ENCODE measurements at regions not wholly inside any gene's neighbourhood (a gene's known extent, or its start where the extent isn't known, plus 50 kb on each side); places are given as distances from the start of the nearest gene placed in this dataset.

DNA sequence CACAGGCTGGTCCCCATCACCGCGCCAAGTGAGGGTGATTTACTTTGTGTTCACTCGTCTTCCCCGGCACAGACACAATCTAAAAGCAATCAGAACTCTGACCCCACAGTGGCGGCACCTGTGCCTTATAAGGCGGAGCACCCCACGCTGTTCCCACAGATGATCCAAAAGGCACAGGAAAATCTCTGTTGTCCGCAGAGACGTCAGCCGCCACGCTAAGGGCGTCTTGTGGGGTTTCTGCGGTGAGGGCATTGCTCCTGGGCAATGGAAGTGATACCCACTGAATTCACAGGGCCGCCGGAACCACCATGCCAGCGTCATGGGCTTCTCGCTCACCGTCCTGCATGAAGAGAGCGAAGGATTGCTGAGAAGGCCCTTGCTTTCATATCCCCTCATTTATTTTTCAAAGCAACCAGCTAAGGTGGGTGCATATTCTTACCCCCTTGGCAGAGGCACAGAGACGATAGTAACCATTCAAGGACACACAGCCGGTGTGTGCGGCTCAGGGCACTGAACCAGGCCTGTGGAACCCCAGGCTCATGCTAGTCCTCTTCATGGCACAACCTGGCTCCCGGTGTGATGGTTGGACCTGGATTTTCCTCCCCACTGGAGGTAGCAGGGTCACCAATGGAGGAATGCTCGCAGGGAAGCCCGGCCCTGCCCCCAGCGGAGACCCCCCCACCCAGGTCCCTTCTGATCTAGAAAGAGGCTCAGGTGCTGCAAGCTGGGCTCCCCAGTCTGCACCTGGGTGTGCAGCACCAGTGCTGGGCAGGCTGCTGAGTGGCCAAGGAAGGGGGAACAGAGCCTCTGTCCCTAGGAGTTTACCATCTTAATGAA, 279.0 kb downstream of the TCERG1L start:
- Histone ChIP-seq H3K4me1 (ENCODE audit: low read length) (no peaks in the 10 kb centered on the region), H3K79me2 (ENCODE audit: low read length) (no peaks in the 10 kb centered on the region), H3K4me2 (ENCODE audit: low read length) (no peak overlapping the region), H3K36me3 (replicated peaks; ENCODE audit: low read depth, low read length) (no peaks in the 10 kb centered on the region), H3K27ac (ENCODE audit: low read length) (no peak overlapping the region), H4K20me1 (ENCODE audit: insufficient read depth, low read length) (no peaks in the 10 kb centered on the region), H3K27me3 (ENCODE audit: low read depth, low read length) (no peaks in the 10 kb centered on the region), H3K9me3 (ENCODE audit: insufficient read depth, low read length) (no peaks in the 10 kb centered on the region), H3K9ac (ENCODE audit: low read length) (no peak overlapping the region), H3K4me3 (ENCODE audit: low read length) (no peak overlapping the region), H2AFZ (ENCODE audit: low read depth, low read length) (no peak overlapping the region)
- TF ChIP-seq, protein P1, sequence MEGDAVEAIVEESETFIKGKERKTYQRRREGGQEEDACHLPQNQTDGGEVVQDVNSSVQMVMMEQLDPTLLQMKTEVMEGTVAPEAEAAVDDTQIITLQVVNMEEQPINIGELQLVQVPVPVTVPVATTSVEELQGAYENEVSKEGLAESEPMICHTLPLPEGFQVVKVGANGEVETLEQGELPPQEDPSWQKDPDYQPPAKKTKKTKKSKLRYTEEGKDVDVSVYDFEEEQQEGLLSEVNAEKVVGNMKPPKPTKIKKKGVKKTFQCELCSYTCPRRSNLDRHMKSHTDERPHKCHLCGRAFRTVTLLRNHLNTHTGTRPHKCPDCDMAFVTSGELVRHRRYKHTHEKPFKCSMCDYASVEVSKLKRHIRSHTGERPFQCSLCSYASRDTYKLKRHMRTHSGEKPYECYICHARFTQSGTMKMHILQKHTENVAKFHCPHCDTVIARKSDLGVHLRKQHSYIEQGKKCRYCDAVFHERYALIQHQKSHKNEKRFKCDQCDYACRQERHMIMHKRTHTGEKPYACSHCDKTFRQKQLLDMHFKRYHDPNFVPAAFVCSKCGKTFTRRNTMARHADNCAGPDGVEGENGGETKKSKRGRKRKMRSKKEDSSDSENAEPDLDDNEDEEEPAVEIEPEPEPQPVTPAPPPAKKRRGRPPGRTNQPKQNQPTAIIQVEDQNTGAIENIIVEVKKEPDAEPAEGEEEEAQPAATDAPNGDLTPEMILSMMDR (IDR thresholded peaks at IDR 0.05; ENCODE audit: low read depth, low read length): no peak
- no peak for TF ChIP-seq EZH2phosphoT487 (IDR thresholded peaks at IDR 0.05; ENCODE audit: low read depth)

DNA sequence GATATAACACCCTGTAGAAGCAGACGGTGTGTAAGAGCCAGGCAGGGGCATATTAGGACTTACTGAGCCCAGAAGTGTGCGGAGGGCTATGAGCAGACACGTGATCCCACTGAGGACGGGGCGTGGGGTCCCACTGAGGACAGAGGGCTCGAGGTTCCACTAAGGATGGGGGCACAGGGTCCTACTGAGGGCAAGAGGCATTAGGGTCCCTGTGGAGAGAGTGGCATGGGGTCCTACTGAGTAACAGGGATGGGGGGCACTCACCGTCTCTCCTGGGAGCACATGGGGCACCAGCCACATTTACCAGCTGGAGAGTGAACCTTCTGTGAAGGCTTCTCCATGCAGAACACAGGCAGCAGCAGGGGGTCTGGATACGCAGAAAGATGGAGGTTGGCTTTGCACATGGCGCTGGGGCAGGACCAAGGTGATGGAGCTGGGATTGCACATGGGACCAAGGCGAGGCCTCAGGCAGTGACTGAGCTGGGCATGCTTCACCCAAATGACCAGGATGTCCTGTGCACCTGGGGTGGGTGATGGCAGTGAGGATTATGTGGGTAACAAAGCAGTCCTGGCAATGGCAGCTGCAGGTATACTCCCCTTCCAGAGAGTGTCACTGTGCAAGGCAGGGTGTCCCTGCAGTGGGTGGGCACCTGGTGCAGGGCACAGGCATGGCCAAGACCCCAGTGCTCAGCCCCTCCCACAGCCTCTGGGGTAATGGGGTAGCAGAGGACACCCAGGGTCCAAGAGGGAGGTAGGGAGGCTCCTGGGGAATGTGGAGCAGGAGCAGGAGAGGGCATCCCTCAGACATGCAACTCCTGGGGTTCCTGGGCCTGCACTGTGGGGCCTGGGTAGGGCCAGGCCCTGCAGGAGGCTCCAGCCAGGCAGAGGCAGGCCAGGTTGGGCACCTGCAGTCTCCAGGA, 278.1 kb downstream of the TCERG1L start:
- Histone ChIP-seq H3K36me3 (replicated peaks; ENCODE audit: low read depth, low read length) (no peaks in the 10 kb centered on the region), H4K20me1 (ENCODE audit: insufficient read depth, low read length) (no peaks in the 10 kb centered on the region), H3K4me2 (ENCODE audit: low read length) (no peak overlapping the region), H3K9me3 (ENCODE audit: insufficient read depth, low read length) (no peaks in the 10 kb centered on the region), H3K27me3 (ENCODE audit: low read depth, low read length) (no peaks in the 10 kb centered on the region), H3K4me3 (ENCODE audit: low read length) (no peak overlapping the region), H3K4me1 (ENCODE audit: low read length) (no peaks in the 10 kb centered on the region), H3K9ac (ENCODE audit: low read length) (no peak overlapping the region), H2AFZ (ENCODE audit: low read depth, low read length) (no peak overlapping the region), H3K79me2 (ENCODE audit: low read length) (no peaks in the 10 kb centered on the region), H3K27ac (ENCODE audit: low read length) (no peak overlapping the region)
- TF ChIP-seq, protein P1 (IDR thresholded peaks at IDR 0.05; ENCODE audit: low read depth, low read length): no peak
- no peak for TF ChIP-seq EZH2phosphoT487 (IDR thresholded peaks at IDR 0.05; ENCODE audit: low read depth)

DNA sequence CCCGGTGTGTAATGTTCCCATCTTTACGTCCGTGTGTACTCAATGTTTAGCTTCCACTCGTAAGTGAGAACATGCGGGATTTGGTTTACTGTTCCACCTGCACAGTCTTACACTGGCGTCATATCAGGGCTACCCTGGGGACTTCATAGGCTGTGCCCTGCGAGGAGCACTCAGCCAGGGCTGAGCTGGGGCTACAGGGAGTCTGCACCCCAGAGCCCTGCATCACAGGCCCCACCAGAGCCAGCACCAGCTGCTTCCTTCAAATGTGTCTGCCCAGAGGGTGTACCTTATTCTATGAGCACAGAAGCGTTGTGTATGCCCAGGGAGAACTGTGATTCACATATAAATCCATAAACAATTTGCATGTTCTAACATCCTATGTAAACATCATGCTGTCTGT, 277.1 kb downstream of the TCERG1L start:
- H3K9me3 ChIP-seq (ENCODE audit: insufficient read depth, low read length): no peaks in the 10 kb centered on the region
- H4K20me1 ChIP-seq (ENCODE audit: insufficient read depth, low read length): no peaks in the 10 kb centered on the region
- no peak for TF ChIP-seq EZH2phosphoT487 (IDR thresholded peaks at IDR 0.05; ENCODE audit: low read depth)
- TF ChIP-seq, protein P1 (IDR thresholded peaks at IDR 0.05; ENCODE audit: low read depth, low read length): no peak
- no peak overlapping the region for H3K4me2 ChIP-seq (ENCODE audit: low read length)
- no peak overlapping the region for H3K27ac ChIP-seq (ENCODE audit: low read length)
- no peak overlapping the region for H3K4me3 ChIP-seq (ENCODE audit: low read length)
- H3K36me3 ChIP-seq (replicated peaks; ENCODE audit: low read depth, low read length): no peaks in the 10 kb centered on the region
- H3K9ac ChIP-seq (ENCODE audit: low read length): no peak overlapping the region
- no peak overlapping the region for H2AFZ ChIP-seq (ENCODE audit: low read depth, low read length)
- no peaks in the 10 kb centered on the region for H3K27me3 ChIP-seq (ENCODE audit: low read depth, low read length)
- H3K79me2 ChIP-seq (ENCODE audit: low read length): no peaks in the 10 kb centered on the region
- no peaks in the 10 kb centered on the region for H3K4me1 ChIP-seq (ENCODE audit: low read length)

DNA sequence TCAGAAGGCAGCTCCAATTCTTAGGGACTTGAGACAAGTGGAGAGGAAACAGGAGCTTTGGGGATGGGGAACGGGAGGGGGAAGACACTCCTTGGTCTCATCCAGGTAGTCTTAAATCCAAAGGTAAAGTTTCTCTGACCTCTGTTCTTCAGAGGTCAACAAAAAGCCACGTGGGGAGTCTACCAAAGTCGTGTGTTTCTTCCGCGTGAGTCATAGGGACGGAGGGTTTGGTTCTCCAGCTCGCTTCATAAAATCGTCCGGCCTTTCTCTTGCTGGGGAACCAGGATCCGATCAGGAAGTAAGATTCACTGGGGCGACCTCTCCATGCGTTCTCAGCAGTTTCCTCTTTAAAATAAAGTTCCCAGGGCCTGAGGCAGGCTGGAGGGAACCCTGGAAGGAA, 275.7 kb downstream of the TCERG1L start:
- H4K20me1 ChIP-seq (ENCODE audit: insufficient read depth, low read length): no peaks in the 10 kb centered on the region
- H2AFZ ChIP-seq (ENCODE audit: low read depth, low read length): no peak overlapping the region
- H3K4me2 ChIP-seq (ENCODE audit: low read length): no peak overlapping the region
- TF ChIP-seq, protein P1 (IDR thresholded peaks at IDR 0.05; ENCODE audit: low read depth, low read length): no peak
- no peak for TF ChIP-seq EZH2phosphoT487 (IDR thresholded peaks at IDR 0.05; ENCODE audit: low read depth)
- H3K27me3 ChIP-seq (ENCODE audit: low read depth, low read length): no peaks in the 10 kb centered on the region
- no peaks in the 10 kb centered on the region for H3K4me1 ChIP-seq (ENCODE audit: low read length)
- no peak overlapping the region for H3K9ac ChIP-seq (ENCODE audit: low read length)
- H3K36me3 ChIP-seq (replicated peaks; ENCODE audit: low read depth, low read length): no peaks in the 10 kb centered on the region
- H3K27ac ChIP-seq (ENCODE audit: low read length): no peak overlapping the region
- H3K79me2 ChIP-seq (ENCODE audit: low read length): no peaks in the 10 kb centered on the region
- H3K4me3 ChIP-seq (ENCODE audit: low read length): no peak overlapping the region
- H3K9me3 ChIP-seq (ENCODE audit: insufficient read depth, low read length): no peaks in the 10 kb centered on the region

Measured in OCI-LY3 (cell line).